ENCODE measurements at regions not wholly inside any gene's neighbourhood (a gene's known extent, or its start where the extent isn't known, plus 50 kb on each side); places are given as distances from the start of the nearest gene placed in this dataset.
A peak's percentile ranks its signal among the peaks of the same experiment; 100 is the strongest.

DNA sequence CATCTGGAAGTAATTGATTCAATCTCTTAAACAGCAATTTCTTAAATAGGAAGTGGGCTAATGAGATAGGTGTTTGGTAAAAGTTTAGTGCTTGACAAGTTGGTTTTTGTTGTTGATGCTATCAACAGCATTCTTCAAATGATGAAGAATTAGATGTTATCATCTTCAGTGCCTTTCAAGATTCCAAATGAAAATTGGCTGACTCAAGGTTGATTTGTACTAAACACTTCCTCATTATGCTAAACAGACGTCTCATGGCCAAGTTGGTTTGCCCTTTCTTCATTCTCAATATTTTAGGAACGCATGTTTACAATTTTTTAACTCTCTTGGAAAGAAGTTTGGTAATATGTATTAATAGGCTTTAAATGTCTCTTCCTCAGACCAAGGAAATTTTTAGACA is 86.0 kb downstream of the MID1IP1 start:
- DNase-seq (ENCODE audit: low read depth): no peak

DNA sequence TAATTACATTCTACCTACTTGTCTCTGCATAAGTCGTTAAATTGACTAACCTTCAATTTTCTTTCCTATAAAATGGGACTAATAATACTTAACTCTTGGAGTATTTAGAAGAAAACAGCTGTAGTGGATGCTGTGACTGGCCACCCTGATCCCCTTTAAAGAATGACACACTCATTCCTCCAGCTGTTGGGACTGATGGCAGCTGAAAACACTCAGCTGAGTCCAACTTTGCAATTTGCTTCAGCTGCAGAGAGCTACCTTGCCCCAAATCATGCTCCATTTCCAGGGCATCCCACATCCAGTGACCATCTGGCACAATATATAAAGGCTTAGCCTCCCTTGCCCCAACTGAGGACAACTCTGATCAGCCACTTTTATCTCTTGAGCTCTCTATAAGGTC is 89.1 kb downstream of the MID1IP1 start:
- DNase-seq (ENCODE audit: low read depth): no peak

DNA sequence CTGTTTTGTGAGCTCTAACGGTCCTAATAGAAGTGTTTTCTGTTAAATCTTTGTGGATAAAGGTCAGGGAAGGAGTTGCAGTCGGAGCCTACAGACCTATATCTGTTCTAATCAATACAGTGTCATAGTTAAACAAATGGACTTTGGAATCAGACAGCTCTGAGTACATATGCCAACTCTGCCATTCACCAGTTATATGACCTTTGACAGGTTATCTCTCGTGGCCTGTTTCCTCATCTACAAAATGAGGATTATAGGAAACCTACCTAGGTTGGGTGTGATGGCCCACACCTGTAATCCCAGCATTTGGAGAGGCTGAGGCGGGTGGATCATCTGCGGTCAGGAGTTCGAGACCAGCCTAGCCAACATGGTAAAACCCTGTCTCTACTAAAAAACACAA is 89.7 kb downstream of the MID1IP1 start:
- no peak for DNase-seq (ENCODE audit: low read depth)

DNA sequence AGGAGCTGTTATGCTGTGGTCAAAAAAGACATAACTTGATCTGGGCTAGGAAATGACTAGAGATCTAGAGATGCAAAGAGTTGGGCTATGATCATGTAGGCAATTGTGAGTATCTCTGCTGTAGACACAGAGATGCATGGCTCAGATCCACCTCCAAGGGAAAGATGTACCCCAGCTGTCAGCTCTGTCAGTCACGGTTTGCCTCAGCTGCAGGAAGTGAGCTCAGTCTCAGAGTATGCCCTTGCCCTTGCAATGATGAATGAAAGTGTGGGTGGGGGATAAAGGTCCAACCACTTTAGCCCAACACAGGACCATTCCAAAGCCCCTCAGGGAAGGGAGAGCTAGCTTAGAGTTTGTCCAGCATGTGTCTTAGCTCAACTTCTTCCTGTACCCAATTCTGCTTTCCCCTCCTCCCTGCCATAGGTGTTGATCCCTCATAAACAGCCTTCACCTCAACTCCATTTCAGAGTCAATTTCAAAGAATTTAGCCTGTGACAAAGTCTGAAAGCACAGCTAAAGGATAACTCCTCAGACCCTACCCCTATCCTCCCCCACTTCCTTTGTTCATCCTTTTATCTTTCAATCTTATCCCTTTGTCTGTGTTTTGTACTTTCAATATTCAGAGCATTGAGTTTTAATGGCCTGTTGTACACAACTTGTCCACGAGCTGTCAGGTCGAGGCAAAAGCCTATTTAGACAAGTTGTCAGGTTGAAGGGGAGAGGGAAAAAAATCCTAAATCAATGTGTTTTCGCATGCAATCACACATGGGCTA is 90.6 kb downstream of the MID1IP1 start:
- DNase-seq (ENCODE audit: low read depth): no peak

DNA sequence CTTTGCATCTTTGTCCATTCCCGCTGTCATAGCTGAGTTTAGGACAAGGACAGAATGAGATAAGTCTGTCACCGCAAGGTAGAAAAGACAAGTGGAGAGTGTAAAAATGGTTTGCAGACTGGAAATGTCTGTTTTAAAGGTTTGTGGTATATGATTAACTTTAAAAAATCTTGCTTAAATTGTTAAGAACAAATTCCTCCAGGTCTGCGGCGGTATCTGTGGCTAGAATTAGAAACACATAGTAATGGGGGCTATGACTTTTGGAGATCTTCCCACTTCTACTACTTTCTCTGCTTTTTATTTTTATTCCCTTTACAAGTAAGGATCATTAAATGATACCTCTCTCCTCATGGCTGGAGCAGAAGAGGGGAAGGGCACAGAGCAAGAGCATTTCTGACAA is 92.2 kb downstream of the MID1IP1 start:
- DNase-seq (ENCODE audit: low read depth): no peak

DNA sequence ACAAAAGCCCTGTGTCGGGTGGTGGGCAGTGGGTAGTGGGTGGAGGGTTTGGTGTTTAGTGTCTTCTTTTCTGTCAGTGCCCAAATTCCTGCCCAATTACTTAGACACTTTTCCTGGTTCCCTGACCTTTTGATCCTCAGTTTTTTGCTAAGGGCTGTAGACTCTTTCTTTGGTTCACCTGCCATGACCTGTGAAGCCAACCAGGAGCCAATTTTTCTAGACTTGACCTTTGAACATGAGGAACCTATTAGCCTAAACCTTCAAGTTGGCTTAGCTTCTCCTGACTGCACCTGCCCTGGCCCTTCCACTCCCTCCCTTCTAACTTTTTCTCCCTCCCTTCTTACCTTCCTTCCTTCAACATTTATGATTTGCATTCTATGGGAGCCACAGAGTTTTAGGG is 94.5 kb downstream of the MID1IP1 start:
- no peak for DNase-seq (ENCODE audit: low read depth)

DNA sequence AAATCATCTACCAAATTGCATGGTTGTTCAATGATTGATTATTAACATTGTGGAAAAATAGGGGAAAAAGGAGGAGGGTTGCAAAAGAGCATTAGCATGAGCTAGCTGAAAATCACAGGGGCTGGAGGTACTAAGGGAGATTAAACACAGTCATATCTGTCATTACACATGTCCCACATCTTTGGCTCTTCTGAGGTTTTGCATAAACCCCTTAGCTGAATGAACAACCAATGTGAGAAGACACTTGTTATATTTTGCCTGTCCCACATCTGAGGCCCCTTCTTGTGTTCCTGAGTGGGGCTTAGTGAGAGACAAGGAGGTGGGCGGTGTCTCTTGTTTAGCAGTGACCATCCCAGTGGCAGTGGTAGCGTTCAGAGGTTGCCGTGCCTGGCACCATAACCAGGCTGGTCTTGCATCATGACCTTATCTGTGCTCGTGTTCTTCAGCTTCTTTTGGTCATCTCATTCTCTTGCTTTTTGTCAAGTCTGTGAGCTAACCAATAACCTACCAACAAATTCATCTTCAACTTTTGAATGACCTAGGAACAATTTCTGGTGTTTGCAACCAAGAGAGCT is 95.6 kb downstream of the MID1IP1 start:
- DNase-seq (ENCODE audit: low read depth): no peak

DNA sequence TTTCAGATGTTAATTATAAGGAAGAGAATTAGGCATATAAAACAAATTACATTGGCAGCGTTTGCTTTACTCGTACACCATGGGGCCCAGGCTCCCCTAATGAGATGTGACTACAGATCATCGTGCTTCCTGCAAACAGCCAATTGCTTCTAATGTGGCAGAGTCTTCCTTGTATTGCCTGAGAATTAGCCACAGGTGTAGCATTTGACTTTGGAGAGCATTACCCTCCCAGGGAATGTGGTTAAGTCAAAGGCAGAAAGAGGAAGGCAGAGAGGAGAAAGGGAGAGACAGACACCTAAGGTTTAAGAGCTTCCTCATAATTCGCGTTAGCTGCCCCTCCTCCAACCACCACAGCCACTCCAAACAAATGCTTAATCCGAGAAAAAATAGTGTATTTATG is 97.0 kb downstream of the MID1IP1 start:
- DNase-seq (ENCODE audit: low read depth): no peak

DNA sequence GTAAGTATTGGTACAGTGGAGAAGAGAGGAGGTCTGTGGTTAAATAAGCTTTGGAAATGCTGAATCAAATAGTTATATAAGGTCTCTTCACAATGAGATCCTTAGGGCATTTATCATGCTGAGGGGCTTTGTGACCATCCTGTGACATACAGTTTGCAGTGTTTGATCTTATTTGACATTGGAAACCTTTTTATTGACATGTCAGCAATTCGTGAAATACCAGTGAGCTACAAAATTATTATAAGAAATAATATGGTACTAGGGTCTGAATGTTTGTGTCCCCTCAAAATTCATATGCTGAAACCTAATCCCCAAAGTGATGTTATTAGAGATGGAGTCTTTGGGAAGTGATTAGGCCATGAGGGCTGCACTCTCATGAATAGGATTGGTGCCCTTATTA is 98.4 kb downstream of the MID1IP1 start:
- no peak for DNase-seq (ENCODE audit: low read depth)

DNA sequence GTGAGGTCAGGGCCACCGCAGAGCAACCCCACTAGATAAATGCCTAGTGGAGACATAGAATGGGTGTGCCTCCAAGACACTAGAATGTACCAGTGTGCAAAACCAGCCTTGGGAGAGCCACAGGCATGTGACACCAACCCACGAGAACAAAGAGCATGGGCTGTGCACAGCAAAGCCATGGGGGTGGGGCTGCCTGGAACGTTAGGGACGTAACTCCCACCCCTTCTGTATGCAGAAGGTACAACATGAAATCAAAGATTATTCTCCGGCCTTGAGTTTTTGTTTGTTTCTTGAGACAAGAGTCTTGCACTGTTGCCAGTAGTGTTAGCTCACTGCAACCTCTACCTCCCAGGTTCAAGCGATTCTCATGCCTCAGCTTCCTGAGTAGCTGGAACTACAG is 99.5 kb downstream of the MID1IP1 start:
- DNase-seq (ENCODE audit: low read depth): no peak

DNA sequence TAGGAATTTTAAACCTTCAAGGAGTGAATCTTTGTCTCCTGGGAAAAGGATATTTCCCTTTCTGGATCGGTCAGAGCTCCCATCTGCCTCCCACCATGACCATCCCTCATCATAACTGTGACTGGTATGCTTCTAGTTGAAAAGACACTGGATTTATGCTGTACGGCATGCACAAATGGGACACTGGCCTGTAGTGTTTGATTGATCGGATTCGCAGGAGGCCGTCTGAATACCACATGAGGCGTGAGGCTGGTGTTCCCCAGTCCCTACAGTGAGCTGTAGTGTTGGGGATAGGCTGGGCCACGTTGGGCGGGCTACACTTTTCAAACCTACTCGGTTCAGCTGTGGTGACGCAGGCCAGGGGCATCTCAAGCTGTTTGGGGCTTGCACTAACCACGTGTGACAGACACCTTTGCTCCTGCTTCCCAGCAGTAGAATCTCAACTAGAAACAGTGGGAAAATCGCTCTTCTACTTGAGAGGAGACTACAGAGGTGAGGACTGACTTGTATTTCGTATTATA is 101.8 kb downstream of the MID1IP1 start:
- DNase-seq (ENCODE audit: low read depth): no peak

DNA sequence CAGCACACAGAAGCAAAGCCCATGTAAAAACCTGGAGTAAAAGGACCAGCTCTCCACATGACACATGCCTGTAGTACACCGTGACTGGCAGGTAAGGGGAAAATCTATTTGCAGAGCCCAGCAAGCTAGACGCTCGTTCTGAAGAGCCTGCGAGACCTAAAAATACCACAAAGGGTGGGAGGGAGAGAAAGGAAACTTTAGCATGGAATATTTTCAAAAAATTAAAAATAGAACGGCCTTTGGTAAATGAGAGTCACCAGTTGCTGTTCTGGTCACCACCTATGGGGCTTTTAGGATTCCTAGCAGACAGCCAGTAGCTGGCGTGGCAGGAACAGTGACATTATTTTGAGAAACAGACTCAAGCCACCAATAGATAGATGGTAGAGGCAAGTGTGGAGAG is 115.5 kb downstream of the MID1IP1 start:
- DNase-seq (ENCODE audit: low read depth): no peak

DNA sequence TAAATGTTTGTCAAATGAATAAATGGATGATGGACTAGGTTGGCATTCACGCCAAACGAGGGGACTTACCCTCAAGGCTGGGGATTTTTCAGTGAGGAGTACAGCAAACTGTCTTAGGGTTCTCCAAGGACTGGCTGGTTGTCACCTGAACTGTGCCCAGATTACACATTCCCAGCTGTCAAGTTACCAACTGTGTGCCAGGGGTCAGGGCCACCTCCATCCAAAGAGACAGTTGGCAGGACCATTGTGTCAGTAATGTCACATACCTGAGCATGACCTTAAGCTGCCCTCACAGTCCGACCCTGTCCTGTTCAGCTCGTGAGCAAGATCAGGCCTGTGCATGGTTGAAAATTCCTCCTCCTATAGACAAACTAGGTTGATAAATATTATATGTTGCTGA is 116.7 kb downstream of the MID1IP1 start:
- DNase-seq (ENCODE audit: low read depth): no peak

DNA sequence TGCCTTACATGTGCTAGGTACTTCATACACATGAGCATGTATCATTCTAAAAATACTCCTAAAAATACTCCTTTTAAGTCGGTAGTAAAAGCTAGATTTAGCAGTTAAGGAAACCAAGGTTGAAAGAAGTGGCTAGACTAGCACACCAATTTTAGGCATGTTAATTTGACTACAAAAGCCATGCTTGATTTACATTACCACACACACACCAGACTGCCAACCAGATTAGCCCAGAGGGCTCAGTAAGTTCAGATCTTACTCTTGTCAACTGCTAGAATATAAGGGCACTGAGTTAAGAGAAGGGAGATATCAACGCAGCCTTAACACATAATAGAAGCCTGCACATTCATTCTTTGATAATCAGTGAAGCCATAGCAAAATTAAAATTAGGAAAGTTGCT is 117.9 kb downstream of the MID1IP1 start:
- no peak for DNase-seq (ENCODE audit: low read depth)

DNA sequence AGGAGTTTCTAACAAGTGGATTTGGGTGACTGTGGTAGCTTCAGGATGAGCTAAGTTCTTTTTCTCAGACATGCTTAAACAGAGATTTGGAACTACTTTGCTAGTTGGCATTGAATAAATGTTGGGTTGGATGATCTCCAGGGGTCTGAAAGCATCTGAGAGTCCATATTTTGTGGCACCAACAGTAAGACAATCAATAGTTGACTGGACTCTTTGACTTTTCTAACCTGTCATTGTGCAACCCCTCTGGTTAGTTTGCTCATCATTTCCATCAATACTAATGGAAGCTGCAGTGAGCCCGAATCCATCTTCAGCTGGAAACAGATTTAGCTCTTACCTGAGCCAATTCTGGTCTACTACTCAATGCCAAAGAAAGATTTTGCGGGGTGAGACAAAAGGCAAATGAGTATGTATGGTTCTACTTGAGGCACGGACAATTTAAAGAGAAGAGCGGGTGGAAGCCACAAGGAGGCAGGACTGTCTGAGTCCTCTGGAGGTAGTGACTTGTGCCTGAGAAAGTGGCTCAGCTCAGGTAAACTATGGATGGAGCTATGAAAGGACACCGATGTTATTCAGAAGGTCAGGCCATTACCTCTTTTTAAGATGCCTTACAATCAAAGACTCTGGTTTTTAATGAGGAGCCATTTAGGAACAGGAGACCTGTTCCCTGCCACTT is 118.7 kb downstream of the MID1IP1 start:
- DNase-seq (ENCODE audit: low read depth): no peak

DNA sequence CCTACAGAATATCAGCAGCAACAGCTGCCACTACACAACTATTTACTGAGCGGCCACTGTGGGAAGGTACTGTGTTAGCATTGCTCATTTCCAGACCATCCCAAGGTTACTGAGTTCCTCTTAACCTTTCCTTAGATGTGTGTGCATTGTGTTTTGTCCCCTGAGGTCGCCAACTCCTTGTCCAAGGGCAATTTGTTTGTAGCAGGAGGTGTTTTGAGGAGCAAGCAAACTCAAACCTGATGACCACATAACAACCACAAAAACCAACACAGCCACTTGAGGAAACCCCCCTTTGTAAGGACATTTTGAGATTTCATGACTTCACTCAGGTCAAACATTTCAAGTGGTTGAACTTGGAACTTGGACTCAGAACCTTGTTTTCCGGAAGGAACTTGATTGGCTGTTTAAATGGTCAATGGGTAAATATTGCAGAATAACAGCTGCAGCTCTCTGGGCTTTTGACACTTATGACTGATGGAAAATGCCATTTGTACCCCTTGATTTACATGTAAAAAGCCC is 122.3 kb downstream of the MID1IP1 start:
- DNase-seq (ENCODE audit: low read depth): no peak

DNA sequence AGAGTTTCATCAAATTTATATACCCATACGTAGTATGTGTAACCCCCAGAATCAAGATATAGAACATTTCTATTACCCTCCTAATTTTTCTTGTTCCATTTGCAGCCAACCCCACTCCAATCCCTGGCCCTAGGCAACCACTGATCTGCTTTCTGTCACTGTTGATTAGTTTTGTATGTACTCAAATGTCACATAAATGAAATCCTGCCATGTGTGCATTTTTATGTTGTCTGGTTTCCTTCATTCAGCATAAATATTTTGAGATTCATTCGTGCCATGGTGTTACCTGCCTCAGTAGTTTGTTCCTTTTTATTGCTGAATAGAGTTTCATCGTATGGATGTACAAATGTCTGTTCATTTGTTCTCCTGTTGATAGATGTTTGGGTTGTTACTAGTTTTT is 126.3 kb downstream of the MID1IP1 start:
- no peak for DNase-seq (ENCODE audit: low read depth)

DNA sequence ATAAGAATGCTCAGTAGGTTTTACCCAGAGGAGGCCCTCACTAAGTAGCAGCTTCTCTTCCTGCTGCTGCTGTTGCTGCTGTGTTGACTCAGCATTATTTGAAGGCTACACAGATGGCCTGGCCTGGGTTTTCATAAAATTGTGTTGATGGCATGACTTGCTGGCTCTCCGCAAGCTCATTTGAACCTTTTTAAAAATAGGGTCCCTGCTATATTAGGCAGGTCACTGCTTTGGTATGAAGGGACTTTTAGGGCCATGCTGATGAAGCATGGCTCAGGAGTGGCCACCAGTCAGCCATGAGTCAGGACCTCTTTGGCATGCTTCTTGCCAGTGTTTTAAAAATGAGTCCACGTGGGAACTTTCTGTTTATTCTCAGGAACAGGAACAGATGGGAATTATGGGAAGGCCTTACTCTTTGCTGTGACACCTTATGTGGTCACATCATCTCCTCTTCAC is 128.7 kb downstream of the MID1IP1 start:
- peak; percentile 6 for DNase-seq (ENCODE audit: low read depth)

DNA sequence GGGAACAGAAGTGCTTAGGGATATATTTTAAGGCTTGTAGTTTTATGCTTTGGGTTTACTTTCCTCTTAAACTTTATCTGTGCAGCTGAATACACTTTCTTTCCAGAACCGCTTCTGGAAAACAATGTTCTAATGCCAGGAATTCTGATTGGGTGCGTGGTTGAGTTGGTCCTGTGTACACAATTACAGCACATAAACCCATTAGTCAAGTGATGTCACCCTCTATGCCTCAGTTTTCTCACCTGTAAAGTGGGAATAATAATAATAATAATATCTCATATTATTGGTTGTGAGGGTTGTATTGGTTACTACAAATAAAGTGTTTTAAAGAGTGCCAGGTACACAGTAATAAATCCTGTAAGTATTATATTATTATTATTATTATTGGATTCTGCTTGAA is 129.2 kb downstream of the MID1IP1 start:
- DNase-seq (ENCODE audit: low read depth): no peak

DNA sequence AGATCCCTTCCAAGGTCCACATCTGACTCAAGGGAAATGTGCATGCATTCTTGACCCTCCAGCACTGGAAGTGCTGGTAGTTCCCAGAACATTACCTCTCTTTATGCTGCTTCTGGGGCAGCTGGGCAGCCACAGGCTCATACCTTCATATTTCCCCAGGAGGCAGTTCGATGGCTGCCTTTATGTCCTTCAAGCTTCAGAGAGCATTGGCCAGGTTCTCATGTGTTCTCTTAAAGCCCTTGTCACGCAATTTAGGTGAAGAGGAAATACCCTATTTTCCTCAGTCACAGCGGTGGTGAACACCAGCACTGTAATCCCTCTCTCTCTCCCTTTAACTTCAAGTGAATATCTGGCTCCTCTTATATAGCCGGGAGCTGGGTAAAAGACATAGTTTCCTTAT is 134.3 kb downstream of the MID1IP1 start:
- no peak for DNase-seq (ENCODE audit: low read depth)

DNA sequence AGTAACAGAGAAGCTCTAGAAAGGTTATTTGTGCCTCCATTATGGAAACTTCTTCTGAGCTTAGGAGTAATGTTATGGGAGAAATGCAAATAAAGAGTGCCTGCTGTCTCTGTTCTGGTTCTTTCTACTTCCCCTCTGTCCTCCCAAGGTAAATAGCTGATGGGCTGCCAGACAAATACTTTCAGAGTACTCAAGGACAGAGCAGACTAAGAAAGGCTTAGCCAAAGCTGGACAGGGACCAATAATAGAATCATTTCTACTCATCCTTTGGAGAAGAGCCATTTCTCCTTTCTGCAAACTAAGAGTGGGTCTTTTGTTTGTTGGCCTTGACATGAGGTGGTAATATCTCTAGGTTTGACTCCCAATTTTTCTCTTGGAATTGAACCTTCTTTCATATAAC is 136.1 kb downstream of the MID1IP1 start:
- DNase-seq (ENCODE audit: low read depth): no peak

DNA sequence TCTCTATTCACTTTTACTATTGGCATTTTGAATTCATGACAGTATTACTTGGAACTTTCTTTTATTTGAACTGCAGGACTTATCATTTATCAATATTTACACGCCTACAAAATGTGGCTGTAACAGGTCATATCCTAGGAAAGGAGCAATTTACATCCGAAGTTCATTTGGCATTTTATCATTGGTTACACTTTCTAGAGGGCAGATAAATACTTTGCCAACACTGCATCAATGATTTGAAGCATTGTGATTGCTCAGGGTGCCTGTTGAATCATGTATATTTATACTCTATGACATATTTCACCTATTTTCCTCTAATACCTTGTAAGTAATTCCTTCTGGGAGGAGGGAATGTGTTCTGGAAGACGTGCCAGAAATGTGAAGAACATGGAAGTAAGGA is 136.7 kb downstream of the MID1IP1 start:
- no peak for DNase-seq (ENCODE audit: low read depth)

DNA sequence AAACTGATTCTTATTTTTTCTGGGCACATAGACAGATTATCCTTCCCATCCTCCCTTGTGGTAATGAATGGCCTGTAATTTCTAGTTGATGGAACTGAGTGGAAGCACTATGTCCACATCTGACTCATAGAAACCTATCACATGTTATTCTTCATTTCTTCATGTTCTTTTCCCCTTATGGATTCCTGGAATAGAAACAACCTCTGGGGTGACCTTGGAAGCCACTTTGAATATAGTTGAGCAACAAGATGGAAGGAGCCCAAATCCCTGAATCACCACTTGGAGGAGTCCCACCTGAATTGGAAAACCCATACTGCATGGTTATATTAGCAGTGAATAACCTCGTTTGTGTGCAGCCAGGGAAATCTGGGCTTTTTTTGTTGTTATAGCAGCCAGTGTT is 137.8 kb downstream of the MID1IP1 start:
- DNase-seq (ENCODE audit: low read depth): peak; percentile 1

Measured in amniotic epithelial cell (primary cell).